ENCODE measurements at regions not wholly inside any gene's neighbourhood (a gene's known extent, or its start where the extent isn't known, plus 50 kb on each side); places are given as distances from the start of the nearest gene placed in this dataset.

- TF ChIP-seq POLR2A (IDR thresholded peaks at IDR 0.05; ENCODE audit: extremely low read depth, insufficient read length) = no peak
- TF ChIP-seq CTCF (IDR thresholded peaks at IDR 0.05; ENCODE audit: low read depth, low read length) = no peak
- TF ChIP-seq MAX (IDR thresholded peaks at IDR 0.05; ENCODE audit: low read depth, low read length) = no peak
- TF ChIP-seq MYC (IDR thresholded peaks at IDR 0.05; ENCODE audit: low read depth, low read length) = no peak
Observed at GRCh38 chr5:122722341-122722740, 52.5 kb upstream of the SNX2 start.
